Gastrocnemius medialis (tissue), 4 donors: ENCODE measurements at regions not wholly inside any gene's neighbourhood (a gene's known extent, or its start where the extent isn't known, plus 50 kb on each side); places are given as distances from the start of the nearest gene placed in this dataset.

ENCODE experiments used
- ATAC-seq, 2 donors: fragments of 150-250 bp; one replicate each; pipeline ENCODE4 v1.9.1; 2016
- DNase-seq, 2 donors: peaks; one replicate each; pipeline ENCODE4 v3.0.0-alpha.2; 2019
- H3K27ac ChIP-seq, 4 donors: fragments of 200-600 bp; sonication (generic); 1 replicate in 1 of 4; 2 replicates in 3 of 4; pipeline ENCODE4 v1.5.1; 2016 to 2018; ENCODE audit warnings: mild to moderate bottlenecking in 2 of 4, moderate library complexity in 1 of 4
- H3K27me3 ChIP-seq, 3 donors: fragments of 200-600 bp; sonication (generic) in 2 of 3; 1 replicate in 1 of 3; 2 replicates in 2 of 3; pipeline versions ENCODE4 v1.5.1 to v1.6.0; 2016 to 2019; ENCODE audit warnings: mild to moderate bottlenecking in 1 of 3, moderate library complexity in 1 of 3
- H3K36me3 ChIP-seq, 2 donors: fragments of 200-600 bp; sonication (generic) in 1 of 2; one replicate each; pipeline ENCODE4 v1.5.1; 2017 to 2018
- H3K4me1 ChIP-seq, 2 donors: fragments of 200-600 bp; sonication (generic) in 1 of 2; one replicate each; pipeline ENCODE4 v1.5.1; 2016 to 2017; ENCODE audit warnings: mild to moderate bottlenecking in 2 of 2
- H3K4me3 ChIP-seq, 4 donors: fragments of 200-600 bp; sonication (generic) in 3 of 4; 1 replicate in 1 of 4; 2 replicates in 3 of 4; pipeline ENCODE4 v1.5.1; 2016 to 2019; ENCODE audit warnings: mild to moderate bottlenecking in 2 of 4
- H3K9me3 ChIP-seq, 3 donors: fragments of 200-600 bp; sonication (generic) in 2 of 3; 1 replicate in 1 of 3; 2 replicates in 2 of 3; pipeline ENCODE4 v1.5.1; 2016 to 2019
- POLR2A ChIP-seq, 2 donors: fragments of 450-650 bp; IDR thresholded peaks; one replicate each; pipeline ENCODE4 v1.6.1; 2017; ENCODE audit warnings: antibody characterized with exemption in 2 of 2, mild to moderate bottlenecking in 2 of 2, moderate library complexity in 2 of 2
- in situ Hi-C, 4 donors: fragments of 200-750 bp; cut with MboI; loops; one replicate each; pipeline versions ENCODE4 v1.15.0 to v1.8.0; 2017; ENCODE audit warnings: low sequenced_read_pairs in 4 of 4
- intact Hi-C: fragments of 100-400 bp; cut with DNase I; formaldehyde crosslinking; loops from one replicate; pipeline ENCODE4 v1.15.1; 2023; ENCODE audit warnings: low total_unique reads
- TF ChIP-seq, protein P1 (sequence below), 5 experiments: fragments of 450-650 bp in 3 of 5; fragments of 200-600 bp in 2 of 5; sonication (generic) in 2 of 5; IDR thresholded peaks in 4 of 5; conservative IDR thresholded peaks in 1 of 5; 1 replicate in 4 of 5; 2 replicates in 1 of 5; pipeline ENCODE4 v1.5.1; 2016 to 2019; ENCODE audit warnings: antibody characterized with exemption in 5 of 5, mild to moderate bottlenecking in 3 of 5, moderate library complexity in 3 of 5

DNA sequence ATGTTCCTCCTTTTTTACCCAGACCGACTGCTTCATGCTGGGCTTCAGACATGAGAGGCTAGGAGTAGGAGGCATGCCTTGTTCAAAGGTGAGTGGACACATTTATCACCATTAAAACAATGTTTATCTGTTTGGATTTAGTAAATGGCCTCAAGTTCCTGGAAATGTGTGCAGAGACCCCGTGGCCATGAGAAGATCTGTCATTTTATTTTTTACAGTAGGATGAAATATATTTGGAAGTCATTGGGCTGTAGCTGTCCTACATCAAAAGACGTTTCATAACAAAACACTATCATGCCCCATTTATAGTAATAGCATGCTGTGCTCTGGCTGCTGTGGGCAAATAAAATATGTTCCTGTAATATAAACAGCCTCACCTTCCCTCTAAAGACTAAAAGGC, 403.9 kb upstream of the TNP1 start:
- Histone ChIP-seq H3K27me3 (no peaks in the 10 kb centered on the region), H3K4me3 (no peak overlapping the region), H3K4me1 (peaks cover 0 to 4% of the 10 kb centered on the region in 2 donors), H3K27ac (no peak overlapping the region), H3K36me3 (no peaks in the 10 kb centered on the region), H3K9me3 (no peaks in the 10 kb centered on the region)
- intact Hi-C loops, result no loop called here
- in situ Hi-C loops, result no loop called here
- no peak for ATAC-seq
- TF ChIP-seq POLR2A (IDR thresholded peaks at IDR 0.05), result no peak
- DNase-seq, result no peak

DNA sequence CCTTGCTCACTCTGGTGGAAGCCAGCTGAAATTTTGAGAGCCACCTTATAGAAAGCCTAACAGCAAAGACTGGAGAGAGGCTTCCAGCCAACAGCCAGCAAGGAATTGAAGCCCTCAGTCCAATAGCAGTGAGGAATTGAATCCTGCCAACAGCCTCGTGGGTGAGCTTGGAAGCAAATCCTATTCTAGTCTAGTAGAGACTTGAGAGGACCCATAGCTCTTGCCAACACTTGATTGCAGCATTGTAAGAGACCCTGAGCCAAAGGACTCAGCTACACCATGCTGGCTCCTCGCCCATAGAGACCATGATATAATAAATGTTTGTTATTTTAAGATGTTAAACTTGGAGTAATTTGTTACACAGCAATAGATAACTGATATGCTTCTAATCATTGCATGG, 403.0 kb upstream of the TNP1 start:
- Histone ChIP-seq H3K27me3 (no peaks in the 10 kb centered on the region), H3K36me3 (no peaks in the 10 kb centered on the region), H3K27ac (no peak overlapping the region), H3K9me3 (no peaks in the 10 kb centered on the region), H3K4me3 (no peak overlapping the region), H3K4me1 (peaks cover 0 to 4% of the 10 kb centered on the region in 2 donors)
- in situ Hi-C loops (no loop called here), intact Hi-C loops (no loop called here)
- TF ChIP-seq, protein P1, sequence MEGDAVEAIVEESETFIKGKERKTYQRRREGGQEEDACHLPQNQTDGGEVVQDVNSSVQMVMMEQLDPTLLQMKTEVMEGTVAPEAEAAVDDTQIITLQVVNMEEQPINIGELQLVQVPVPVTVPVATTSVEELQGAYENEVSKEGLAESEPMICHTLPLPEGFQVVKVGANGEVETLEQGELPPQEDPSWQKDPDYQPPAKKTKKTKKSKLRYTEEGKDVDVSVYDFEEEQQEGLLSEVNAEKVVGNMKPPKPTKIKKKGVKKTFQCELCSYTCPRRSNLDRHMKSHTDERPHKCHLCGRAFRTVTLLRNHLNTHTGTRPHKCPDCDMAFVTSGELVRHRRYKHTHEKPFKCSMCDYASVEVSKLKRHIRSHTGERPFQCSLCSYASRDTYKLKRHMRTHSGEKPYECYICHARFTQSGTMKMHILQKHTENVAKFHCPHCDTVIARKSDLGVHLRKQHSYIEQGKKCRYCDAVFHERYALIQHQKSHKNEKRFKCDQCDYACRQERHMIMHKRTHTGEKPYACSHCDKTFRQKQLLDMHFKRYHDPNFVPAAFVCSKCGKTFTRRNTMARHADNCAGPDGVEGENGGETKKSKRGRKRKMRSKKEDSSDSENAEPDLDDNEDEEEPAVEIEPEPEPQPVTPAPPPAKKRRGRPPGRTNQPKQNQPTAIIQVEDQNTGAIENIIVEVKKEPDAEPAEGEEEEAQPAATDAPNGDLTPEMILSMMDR (IDR thresholded peaks at IDR 0.05 in 4 of 5, conservative IDR thresholded peaks at IDR 0.05 in 1 of 5), result no peak
- no peak for TF ChIP-seq POLR2A (IDR thresholded peaks at IDR 0.05)
- DNase-seq (no peak), ATAC-seq (no peak)

DNA sequence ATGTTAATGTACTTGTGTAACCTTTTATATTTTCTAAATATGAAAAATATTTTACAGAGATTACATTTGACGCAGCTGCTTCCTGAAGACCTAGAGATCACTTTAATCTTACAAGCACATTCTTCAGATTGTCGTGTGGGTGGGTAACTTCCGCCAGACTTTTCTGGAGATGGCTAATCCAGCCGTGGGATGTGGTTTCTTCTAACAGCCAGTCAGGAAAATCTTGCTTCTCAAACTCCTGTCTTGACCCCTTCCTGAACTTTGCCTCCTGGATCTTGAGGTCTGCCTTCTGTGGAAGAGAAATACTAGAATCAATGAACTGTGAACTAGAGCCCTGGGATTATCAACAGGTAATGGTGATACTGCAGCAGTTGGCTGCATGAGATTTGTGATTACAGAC, 401.6 kb upstream of the TNP1 start:
- ATAC-seq (no peak), DNase-seq (no peak)
- no peak for TF ChIP-seq POLR2A (IDR thresholded peaks at IDR 0.05)
- TF ChIP-seq, protein P1 (IDR thresholded peaks at IDR 0.05 in 4 of 5, conservative IDR thresholded peaks at IDR 0.05 in 1 of 5), result no peak
- no peak overlapping the region for H3K27ac ChIP-seq
- intact Hi-C loops (no loop called here), in situ Hi-C loops (no loop called here)
- H3K27me3 ChIP-seq, result no peaks in the 10 kb centered on the region
- peaks cover 0 to 4% of the 10 kb centered on the region in 2 donors for H3K4me1 ChIP-seq
- no peaks in the 10 kb centered on the region for H3K9me3 ChIP-seq
- no peaks in the 10 kb centered on the region for H3K36me3 ChIP-seq
- no peak overlapping the region for H3K4me3 ChIP-seq

DNA sequence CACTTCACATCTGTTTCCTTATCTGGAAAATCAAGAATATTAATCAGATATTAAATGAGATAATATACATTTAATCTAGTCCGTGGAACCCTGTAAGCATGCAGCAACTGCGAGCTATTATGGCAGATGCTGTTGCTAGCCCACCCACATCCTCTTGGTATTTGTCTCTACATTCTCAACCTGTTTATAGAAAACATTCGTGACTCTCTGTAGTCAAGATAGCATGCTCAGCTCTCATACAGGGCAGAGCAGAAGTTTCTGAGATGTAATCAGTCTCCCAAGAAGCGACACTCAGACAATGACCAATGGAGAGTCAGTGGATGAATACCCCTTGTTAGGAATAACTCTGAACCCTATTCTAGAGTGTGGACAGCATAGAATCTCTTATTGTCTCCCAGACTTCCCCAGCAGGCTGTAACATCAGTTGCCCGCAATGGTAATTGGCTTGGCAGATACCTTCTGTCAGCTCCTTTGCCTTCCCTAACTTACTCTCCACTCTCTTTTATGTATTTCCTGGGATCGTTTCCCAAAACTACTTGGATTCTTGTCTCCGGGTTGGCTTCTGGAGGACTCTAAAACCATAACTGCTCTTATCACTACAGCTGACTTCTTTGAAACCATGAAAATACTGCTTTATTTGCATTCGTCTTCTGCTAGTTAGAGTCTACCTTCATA, 400.7 kb upstream of the TNP1 start:
- ATAC-seq, result no peak
- in situ Hi-C loops, result no loop called here
- no peak overlapping the region for H3K4me3 ChIP-seq
- H3K27me3 ChIP-seq, result no peaks in the 10 kb centered on the region
- H3K36me3 ChIP-seq, result no peaks in the 10 kb centered on the region
- TF ChIP-seq, protein P1 (IDR thresholded peaks at IDR 0.05 in 4 of 5, conservative IDR thresholded peaks at IDR 0.05 in 1 of 5), result no peak
- no peak for TF ChIP-seq POLR2A (IDR thresholded peaks at IDR 0.05)
- no peak for DNase-seq
- H3K9me3 ChIP-seq, result no peaks in the 10 kb centered on the region
- H3K4me1 ChIP-seq, result peaks cover 0 to 4% of the 10 kb centered on the region in 2 donors
- intact Hi-C loops, result no loop called here
- H3K27ac ChIP-seq, result no peak overlapping the region

DNA sequence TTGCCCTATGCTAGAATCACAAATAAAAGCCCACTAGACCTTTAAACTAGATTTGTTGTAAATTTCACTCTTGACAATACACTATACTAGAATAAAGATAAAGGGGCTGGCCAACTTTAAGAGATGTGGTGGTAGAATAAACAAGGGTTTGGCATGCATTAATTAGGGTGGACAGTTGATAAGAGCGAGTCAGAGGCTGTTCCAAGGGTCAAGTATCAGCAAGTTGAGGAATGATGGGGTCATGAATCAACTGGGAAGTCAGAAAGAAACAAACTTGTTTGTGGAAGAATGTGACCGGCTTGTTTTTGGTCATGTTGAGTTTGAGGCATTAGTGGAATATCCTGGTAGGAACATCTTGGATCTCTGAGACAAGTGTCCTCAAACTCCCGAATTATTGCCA, 398.3 kb upstream of the TNP1 start:
- Histone ChIP-seq H3K27ac (no peak overlapping the region), H3K27me3 (no peaks in the 10 kb centered on the region), H3K4me1 (peaks cover 0 to 4% of the 10 kb centered on the region in 2 donors), H3K9me3 (no peaks in the 10 kb centered on the region), H3K4me3 (no peak overlapping the region), H3K36me3 (no peaks in the 10 kb centered on the region)
- intact Hi-C loops, result no loop called here
- no peak for TF ChIP-seq POLR2A (IDR thresholded peaks at IDR 0.05)
- TF ChIP-seq, protein P1 (IDR thresholded peaks at IDR 0.05 in 4 of 5, conservative IDR thresholded peaks at IDR 0.05 in 1 of 5), result no peak
- no peak for DNase-seq
- ATAC-seq, result no peak
- in situ Hi-C loops, result no loop called here
